ENCODE measurements at regions not wholly inside any gene's neighbourhood (a gene's known extent, or its start where the extent isn't known, plus 50 kb on each side); places are given as distances from the start of the nearest gene placed in this dataset.

DNA sequence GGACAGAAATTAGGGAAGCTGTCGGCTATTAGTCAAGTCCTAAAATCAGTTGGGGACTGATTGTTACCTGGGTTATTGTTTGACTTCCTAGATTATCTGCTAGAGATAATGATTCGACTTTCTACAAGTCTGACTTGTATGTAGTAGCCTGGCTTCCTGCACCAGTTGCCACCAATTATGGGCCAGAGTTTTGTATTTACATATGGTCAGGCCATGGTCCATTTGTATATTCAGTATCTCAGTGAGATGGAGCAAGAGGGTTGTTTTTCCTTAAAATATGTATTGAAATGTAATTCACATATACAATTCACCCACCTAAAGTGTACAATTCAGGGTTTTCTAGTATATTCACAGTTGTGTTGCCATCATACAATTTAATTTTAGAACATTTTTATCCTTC lies 130.6 kb upstream of the PHACTR3 start:
- TF ChIP-seq, protein P1, sequence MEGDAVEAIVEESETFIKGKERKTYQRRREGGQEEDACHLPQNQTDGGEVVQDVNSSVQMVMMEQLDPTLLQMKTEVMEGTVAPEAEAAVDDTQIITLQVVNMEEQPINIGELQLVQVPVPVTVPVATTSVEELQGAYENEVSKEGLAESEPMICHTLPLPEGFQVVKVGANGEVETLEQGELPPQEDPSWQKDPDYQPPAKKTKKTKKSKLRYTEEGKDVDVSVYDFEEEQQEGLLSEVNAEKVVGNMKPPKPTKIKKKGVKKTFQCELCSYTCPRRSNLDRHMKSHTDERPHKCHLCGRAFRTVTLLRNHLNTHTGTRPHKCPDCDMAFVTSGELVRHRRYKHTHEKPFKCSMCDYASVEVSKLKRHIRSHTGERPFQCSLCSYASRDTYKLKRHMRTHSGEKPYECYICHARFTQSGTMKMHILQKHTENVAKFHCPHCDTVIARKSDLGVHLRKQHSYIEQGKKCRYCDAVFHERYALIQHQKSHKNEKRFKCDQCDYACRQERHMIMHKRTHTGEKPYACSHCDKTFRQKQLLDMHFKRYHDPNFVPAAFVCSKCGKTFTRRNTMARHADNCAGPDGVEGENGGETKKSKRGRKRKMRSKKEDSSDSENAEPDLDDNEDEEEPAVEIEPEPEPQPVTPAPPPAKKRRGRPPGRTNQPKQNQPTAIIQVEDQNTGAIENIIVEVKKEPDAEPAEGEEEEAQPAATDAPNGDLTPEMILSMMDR (IDR thresholded peaks at IDR 0.05): no peak
- DNase-seq (ENCODE audit: low spot score): no peak
- Histone ChIP-seq H3K27ac (no peak overlapping the region), H3K4me3 (no peak overlapping the region)

- Histone ChIP-seq H3K27ac (no peak overlapping the region), H3K4me3 (no peak overlapping the region)
- TF ChIP-seq, protein P1 (IDR thresholded peaks at IDR 0.05): no peak
- no peak for DNase-seq (ENCODE audit: low spot score)
Measured at GRCh38 chr20:59481067-59481466, 123.3 kb upstream of the PHACTR3 start.

DNA sequence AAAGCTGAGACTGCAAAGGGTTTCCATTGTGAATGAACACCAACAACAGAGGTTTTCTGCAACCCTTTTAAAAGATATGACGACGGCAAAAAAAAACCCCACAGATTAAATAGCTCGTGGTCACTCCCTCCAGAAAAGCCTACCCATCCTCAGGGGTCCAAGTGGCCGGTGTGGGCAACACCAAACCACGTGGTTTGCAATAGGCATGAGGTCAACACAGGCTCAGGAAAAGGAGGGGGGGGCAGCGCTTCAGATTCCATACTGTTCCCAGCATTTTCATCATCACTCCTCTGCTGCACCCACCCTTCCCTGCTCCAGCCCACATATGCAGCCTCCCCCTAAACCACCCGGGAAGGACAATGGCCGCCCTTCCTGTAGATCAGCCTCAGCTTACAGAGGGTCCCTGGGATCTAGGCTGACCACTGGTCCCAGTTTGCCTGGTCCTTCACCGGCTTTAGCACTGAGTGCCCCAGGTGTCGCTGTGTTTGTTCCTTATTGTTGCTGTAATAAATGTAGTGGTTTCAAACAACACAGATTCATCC lies 122.8 kb upstream of the PHACTR3 start:
- TF ChIP-seq, protein P1 (IDR thresholded peaks at IDR 0.05): no peak
- H3K27ac ChIP-seq: no peak overlapping the region
- DNase-seq (ENCODE audit: low spot score): no peak
- no peak overlapping the region for H3K4me3 ChIP-seq

GRCh38 chr20:59482351-59483187 lies 121.8 kb upstream of the PHACTR3 start:
- H3K27ac ChIP-seq: no peak overlapping the region
- peak; percentile 33 for DNase-seq (ENCODE audit: low spot score)
- TF ChIP-seq, protein P1 (IDR thresholded peaks at IDR 0.05): no peak
- H3K4me3 ChIP-seq: no peak overlapping the region

- no peak for DNase-seq (ENCODE audit: low spot score)
- TF ChIP-seq, protein P1 (IDR thresholded peaks at IDR 0.05): no peak
- no peak overlapping the region for H3K27ac ChIP-seq
- no peak overlapping the region for H3K4me3 ChIP-seq
Measured at GRCh38 chr20:59483481-59483880, 120.9 kb upstream of the PHACTR3 start.

DNA sequence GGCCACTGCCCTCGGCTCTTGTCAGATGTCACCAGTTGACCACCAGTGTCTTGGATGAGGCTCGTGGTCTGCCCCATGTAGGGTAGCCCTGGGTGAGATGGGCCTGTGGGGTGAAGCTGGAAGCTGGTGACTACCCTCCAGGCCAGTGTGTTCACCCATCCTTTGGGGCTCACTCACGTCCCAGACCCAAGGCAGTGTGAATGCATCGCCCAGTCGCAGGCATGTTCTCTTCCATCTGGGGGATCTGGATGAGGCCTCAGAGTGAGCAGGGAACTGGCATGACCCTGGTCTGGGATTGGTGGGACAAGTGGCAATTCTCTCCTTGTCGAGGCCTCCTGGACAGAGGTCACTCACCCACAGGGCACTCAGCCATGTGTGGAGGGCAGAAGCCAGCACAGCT lies 120.1 kb upstream of the PHACTR3 start:
- H3K4me3 ChIP-seq: no peak overlapping the region
- DNase-seq (ENCODE audit: low spot score): peak; percentile 57
- TF ChIP-seq, protein P1 (IDR thresholded peaks at IDR 0.05): no peak

More for the DNA sequence above, 120.1 kb upstream of the PHACTR3 start:
- H3K27ac ChIP-seq: no peak overlapping the region

Measured in coronary artery (tissue), 2 donors.